Stimulated activated memory B cell treated with anti-CD40 and anti-IgM and Interleukin-4, amounts not matched to agents 10 μg/mL and 1 μg/mL and 100 μg/mL, for 72 hours (primary cell): ENCODE measurements at regions not wholly inside any gene's neighbourhood (a gene's known extent, or its start where the extent isn't known, plus 50 kb on each side); places are given as distances from the start of the nearest gene placed in this dataset.

Source experiments
- ATAC-seq: fragments of 150-1000 bp; cut with Tn5 transposase; 2 replicates; pipeline ENCODE4 v1.10.0; 2021
- H3K27ac Mint-ChIP-seq: one replicate; pipeline ENCODE4 v1.8.0; 2022; ENCODE audit warnings: mild to moderate bottlenecking, mixed read lengths
- H3K27me3 Mint-ChIP-seq: one replicate; pipeline ENCODE4 v1.8.0; 2022; ENCODE audit warnings: mixed read lengths
- H3K36me3 Mint-ChIP-seq: one replicate; pipeline ENCODE4 v1.8.0; 2022; ENCODE audit warnings: mixed read lengths
- H3K4me1 Mint-ChIP-seq: one replicate; pipeline ENCODE4 v1.8.0; 2022; ENCODE audit warnings: mixed read lengths
- H3K4me3 Mint-ChIP-seq: one replicate; pipeline ENCODE4 v1.8.0; 2022; ENCODE audit warnings: mild to moderate bottlenecking, moderate library complexity, mixed read lengths
- H3K9me3 Mint-ChIP-seq: one replicate; pipeline ENCODE4 v1.8.0; 2022; ENCODE audit warnings: mixed read lengths

DNA sequence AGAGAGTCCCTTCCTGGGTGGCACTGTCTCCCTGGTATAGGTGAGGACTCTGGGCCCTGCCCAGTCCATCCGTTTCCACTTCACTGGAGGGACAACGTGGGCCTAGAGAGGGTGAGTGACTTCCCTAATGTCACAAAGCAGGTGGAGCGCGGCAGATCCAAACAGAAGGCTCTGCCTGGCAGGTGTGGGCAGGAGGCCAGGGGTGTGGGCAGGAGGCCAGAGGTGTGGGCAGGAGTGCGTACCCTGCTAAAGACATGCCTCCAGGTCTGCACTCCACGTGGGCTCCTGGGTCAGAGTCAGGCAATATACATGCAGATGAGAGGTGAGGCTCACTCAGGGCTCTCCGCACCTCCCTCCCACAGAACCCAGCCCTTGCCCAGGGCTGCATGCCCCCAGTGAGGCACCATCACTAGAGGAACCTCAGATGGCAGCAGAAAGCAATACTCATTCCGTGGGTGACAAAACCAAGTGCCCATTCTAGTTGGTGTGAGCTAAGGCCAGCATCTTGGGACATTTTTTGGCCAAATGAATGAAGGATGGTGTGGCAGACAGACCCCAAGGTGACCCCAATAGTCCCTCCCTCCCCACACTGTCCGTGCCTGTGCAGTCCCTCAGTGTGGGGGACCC, 271.6 kb upstream of the RTL1 start:
- Mint-ChIP-seq H3K27me3 (no peaks in the 10 kb centered on the region), H3K4me3 (no peak overlapping the region), H3K4me1 (no peaks in the 10 kb centered on the region), H3K36me3 (no peaks in the 10 kb centered on the region), H3K9me3 (peaks cover 4% of the 10 kb centered on the region), H3K27ac (no peak overlapping the region)
- ATAC-seq = no peak

DNA sequence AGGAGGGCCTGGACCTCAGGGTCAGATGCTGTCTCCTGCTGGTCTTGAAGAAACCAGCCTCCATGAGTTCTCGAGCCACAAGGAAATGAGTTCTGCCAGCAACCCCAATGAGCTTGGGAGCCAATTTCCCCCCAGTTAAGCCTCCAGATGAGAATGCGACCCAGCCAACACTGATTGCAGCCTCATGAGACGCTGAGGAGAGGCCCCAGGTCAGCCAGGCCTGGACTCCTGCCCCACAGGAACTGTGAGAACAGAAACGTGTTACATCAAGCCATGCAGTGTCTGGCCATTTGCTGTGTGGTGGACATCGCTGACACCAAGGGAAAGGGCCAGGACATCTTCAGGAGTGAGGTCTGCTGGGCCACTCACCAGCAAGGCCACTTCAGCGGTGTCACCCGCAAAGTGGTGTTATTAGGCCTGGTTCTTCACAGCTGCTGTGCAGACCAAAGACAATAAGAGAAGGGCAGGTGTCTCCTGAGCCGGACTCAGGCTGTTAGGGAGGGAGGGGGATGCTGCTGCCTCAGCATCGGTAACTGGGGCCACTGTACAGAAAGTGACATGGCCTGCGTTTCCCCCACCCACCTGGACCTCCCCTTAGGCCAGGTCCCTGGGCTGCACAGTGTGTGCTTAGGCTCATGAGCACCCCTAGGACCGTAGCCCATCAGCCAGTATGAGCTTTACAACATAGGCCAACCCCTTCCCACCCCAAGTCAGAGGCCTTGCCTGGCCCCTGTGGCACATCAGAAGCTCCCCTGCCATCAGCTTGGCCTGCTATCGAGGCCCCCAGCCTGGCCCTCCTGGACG, 272.4 kb upstream of the RTL1 start:
- H3K4me1 Mint-ChIP-seq = no peaks in the 10 kb centered on the region
- no peak for ATAC-seq
- peaks cover 10% of the 10 kb centered on the region for H3K9me3 Mint-ChIP-seq
- H3K36me3 Mint-ChIP-seq = no peaks in the 10 kb centered on the region
- no peak overlapping the region for H3K4me3 Mint-ChIP-seq
- H3K27me3 Mint-ChIP-seq = no peaks in the 10 kb centered on the region
- H3K27ac Mint-ChIP-seq = no peak overlapping the region

DNA sequence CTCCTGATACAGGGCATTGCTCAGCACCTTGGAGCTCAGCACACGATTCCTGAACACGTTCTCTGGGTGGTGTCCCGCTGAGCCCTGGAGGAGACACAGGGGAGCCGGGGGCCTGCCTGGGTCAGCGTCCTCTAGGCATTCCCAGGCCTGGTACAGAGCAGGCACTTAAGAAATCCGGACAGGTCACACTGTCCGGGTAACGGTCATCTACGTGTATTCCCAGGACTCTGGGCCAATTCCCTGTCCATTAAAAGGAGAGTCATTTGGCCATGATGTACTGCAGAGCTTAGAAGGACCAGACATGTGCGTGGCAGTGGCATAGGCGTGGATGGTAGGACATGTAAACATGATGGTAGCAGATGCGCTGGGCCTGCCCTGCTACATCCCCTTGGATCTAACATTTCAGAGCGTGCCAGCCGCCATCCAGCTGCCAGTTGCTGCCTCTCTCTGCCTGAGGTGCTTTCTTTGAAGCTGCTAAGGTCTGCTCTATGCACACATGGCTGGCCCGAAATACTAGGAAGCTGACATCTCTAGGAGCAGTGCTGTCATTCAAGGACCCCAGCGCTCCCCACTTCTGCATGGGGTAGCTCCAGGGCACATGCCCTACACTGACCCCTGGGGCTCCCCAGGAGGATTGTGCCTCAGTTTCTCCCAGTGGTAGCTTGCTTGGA, 273.1 kb upstream of the RTL1 start:
- no peak overlapping the region for H3K27ac Mint-ChIP-seq
- H3K4me1 Mint-ChIP-seq = no peaks in the 10 kb centered on the region
- peaks cover 10% of the 10 kb centered on the region for H3K9me3 Mint-ChIP-seq
- no peaks in the 10 kb centered on the region for H3K36me3 Mint-ChIP-seq
- no peak for ATAC-seq
- no peak overlapping the region for H3K4me3 Mint-ChIP-seq
- no peaks in the 10 kb centered on the region for H3K27me3 Mint-ChIP-seq

DNA sequence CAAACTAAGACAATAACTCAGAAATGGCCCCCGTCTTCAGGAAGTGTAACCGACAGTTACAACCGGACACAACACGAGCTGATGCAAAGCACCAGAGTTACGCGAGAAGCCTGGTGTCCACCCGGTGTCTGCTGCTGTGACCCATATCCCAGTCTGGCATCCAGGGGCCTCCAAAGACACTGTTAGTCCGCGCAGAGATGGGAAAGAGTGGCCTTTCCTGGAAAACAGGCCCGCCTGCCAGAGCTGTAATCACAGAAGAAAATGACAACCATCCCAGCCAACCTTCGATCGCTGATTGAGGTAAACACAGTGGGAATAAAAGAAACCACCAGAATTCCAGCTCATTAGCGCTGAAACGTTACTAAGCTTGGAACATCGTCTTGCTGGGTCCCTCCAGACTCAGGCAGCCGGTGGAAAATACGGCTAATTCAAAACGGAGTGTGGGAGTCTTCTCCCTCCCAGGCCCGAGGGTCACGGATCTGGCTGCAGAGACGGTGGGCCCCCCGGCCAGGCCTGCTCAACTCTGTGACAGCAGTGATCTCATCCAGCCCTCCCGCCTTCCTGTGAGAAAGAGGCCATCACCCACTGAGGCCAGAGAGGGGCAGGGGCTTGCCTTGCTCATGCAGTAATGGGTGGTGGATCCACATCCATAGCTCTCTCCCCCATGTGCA, 273.9 kb upstream of the RTL1 start:
- no peaks in the 10 kb centered on the region for H3K4me1 Mint-ChIP-seq
- peaks cover 10% of the 10 kb centered on the region for H3K9me3 Mint-ChIP-seq
- H3K27ac Mint-ChIP-seq = no peak overlapping the region
- H3K4me3 Mint-ChIP-seq = no peak overlapping the region
- H3K27me3 Mint-ChIP-seq = no peaks in the 10 kb centered on the region
- ATAC-seq = no peak
- H3K36me3 Mint-ChIP-seq = no peaks in the 10 kb centered on the region

DNA sequence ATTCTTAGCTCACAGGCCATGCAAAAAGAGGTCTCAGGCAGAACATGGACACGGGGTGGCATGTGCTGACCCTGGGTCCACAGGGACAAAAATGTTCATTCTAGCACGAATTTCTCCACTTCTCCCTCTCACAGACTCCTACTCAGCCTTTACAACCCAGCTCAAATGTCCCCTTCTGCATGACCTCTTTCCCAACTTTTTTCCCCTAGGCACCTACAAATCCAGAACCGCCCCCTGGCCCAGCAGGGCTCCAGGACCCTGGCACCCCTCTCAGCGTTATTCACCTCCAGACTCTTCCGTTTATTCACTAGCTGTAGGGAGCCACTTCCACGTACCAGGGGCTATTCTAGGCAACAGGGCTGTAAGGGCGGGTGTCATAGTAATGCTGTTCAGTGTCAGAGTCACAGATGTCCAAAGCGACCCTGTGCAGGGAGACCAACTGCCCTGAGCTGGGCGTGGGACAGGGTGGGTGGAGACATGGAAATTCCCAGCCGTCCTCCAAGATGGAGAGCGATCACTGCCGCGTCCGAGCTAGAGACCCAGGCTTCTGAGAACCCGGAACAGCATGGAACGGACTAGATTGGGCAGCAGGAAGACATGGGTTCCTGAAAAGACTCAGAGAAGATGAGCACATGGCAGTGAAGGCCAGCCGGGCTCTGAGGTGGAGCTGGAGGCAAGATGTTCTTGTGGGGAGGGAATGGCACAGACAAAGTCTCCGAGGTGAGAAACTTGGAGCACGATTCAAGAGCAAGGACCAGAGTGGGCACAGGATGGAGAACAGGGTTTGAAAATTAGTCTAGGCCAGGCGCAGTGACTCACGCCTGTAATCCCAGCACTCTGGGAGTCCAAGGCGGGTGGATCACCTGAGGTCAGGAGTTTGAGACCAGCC, 274.9 kb upstream of the RTL1 start:
- H3K9me3 Mint-ChIP-seq = peaks cover 7% of the 10 kb centered on the region
- no peaks in the 10 kb centered on the region for H3K36me3 Mint-ChIP-seq
- H3K4me1 Mint-ChIP-seq = no peaks in the 10 kb centered on the region

DNA sequence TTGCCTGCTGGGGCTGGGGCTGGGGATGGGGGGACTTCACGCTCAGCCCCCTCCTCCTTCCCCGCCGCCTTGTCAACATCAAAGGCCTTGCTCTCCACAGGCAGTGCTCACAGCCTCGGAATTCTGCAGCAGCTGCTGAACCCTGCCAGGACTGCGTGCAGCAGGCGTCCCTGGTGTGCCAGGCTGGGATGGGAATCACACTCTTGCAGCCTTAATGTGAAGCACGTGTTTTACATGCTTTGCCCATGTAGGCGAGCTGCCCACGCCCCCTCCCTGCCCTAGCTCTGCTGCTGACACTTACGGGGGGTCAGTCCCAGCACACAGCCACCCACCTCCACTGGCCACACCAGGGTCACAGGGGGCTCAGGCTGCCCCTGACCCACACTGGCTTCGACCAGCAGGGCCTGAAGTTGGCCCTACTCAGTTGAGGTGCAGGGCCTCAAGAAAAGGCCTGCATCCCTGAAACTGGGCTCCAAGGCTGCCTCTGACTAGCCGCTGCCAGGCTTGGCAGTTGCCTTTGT, 276.2 kb upstream of the RTL1 start:
- Mint-ChIP-seq H3K36me3 (no peaks in the 10 kb centered on the region), H3K4me3 (no peak overlapping the region), H3K27me3 (no peaks in the 10 kb centered on the region), H3K27ac (no peak overlapping the region), H3K9me3 (peaks cover 7% of the 10 kb centered on the region), H3K4me1 (no peaks in the 10 kb centered on the region)
- ATAC-seq = no peak

More for the DNA sequence above, 274.9 kb upstream of the RTL1 start:
- Mint-ChIP-seq H3K4me3 (no peak overlapping the region), H3K27me3 (no peaks in the 10 kb centered on the region), H3K27ac (no peak overlapping the region)
- no peak for ATAC-seq

DNA sequence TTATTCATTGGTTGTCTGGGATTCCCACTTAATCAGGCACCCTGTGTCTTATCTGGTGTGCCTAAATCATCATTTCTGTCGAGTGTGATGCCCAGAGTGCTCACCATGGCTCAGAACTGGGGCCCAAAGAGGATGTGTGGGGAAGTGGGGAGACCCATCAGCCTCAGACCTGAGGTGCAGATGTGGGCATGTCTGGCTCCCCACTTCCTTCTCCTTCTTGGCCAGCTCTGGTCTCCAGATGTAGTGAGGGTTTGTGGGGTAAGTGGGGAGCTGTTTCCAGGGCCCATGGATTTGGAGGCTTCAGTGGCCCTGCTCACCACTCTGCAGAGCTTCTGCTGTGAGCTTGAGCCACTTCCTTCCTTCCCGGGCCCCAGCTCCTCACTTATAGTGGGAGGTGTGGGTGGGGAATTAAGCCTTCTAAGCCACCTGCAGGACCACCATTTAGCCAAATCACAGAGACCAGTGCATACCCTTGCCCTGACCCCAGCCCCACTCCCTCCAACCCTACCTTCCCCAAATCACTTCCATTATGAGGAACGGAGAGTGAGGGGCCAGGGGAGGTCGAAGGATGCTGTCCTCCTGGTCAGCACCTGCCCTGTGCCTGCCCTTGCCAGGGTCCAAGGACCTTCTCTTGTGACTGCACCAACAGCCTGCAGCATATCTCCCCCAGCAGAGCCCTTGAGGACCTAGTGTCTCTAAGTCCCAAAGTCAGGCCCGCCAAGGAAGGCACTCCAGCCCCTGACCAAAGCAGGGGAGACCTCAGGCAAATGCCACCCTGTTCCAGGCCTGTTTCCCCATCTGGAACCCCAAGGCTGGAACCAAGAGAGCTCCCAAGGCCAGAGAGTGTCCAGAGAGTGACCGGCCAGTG, 278.2 kb upstream of the RTL1 start:
- Mint-ChIP-seq H3K4me3 (no peak overlapping the region), H3K9me3 (peaks cover 7% of the 10 kb centered on the region), H3K27ac (no peak overlapping the region), H3K27me3 (no peaks in the 10 kb centered on the region), H3K4me1 (no peaks in the 10 kb centered on the region), H3K36me3 (no peaks in the 10 kb centered on the region)
- no peak for ATAC-seq

DNA sequence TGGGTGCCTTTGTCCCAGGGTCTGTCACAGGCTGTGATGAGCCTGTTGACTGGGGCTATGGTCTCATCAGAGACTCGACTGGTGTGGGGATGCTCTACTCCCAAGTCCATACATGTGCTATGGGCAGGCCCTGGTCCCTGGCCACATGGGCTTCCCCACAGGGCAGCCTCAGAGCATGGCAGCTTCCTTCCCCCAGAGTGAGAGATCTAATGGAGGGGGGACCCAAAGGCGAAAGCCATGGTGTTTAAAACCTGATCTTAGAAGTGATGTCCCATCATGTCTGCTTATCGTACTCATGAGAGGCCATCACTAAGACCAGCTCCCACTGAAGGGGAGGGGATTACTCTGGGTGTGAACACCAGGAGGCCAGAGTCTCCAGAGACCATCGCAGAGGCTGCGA, 279.0 kb upstream of the RTL1 start:
- Mint-ChIP-seq H3K27ac (no peak overlapping the region), H3K27me3 (no peaks in the 10 kb centered on the region), H3K9me3 (peaks cover 7% of the 10 kb centered on the region), H3K4me1 (no peaks in the 10 kb centered on the region), H3K4me3 (no peak overlapping the region), H3K36me3 (no peaks in the 10 kb centered on the region)
- no peak for ATAC-seq

DNA sequence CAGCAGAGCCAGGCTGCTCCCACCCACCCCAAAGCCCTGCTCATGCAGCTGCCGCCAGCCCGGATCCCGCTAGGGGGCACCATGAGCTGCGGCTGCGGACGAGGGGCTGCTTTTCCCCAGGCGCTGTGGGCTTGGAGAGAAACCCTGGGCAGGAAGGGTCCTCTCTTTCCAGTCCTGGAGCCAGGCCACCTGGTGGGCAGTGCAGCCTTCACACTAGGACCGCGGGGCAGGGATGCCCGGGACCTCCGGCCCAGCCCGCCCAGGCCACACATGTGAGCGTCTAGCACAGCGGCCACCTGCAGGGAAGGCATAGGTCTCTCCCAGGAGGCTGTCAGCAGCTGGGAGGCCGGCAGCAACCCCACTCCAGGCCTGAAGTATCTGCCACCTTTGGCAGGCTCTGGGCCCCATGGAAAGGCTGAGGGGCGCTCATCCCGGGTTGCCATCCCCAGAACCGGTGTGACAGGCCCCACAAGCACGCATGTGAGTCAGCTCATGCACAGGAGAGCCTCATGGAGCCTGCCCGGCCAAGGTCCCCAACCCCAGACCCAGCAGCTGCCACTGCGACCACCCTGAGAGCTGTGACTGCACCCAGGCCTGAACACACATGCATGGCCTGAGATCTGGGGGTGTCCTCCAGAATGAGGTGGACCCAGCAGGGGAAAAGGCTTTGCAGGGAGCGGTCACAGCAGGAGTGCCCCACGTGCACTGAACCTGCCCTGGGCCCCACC, 280.0 kb upstream of the RTL1 start:
- H3K9me3 Mint-ChIP-seq = peaks cover 7% of the 10 kb centered on the region
- no peaks in the 10 kb centered on the region for H3K36me3 Mint-ChIP-seq
- no peak overlapping the region for H3K27ac Mint-ChIP-seq
- ATAC-seq = no peak
- H3K4me3 Mint-ChIP-seq = no peak overlapping the region
- no peaks in the 10 kb centered on the region for H3K4me1 Mint-ChIP-seq
- H3K27me3 Mint-ChIP-seq = no peaks in the 10 kb centered on the region

DNA sequence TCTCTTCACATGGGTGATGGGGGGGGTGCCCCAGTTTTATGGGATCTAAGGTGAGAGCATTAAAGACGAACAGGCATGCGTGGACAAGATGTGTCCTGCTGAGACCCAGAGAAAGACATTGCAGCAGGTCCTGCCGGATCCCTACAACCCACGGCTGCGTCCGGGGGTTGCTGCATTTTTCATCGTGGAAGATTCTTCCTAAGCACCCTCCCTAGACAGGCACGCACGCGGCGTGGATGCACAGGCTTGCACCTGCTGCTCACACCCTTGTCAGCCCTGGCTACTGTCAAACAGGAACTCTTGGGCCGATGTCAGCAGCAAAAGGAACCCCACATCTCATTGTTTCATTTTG, 280.6 kb upstream of the RTL1 start:
- no peaks in the 10 kb centered on the region for H3K36me3 Mint-ChIP-seq
- no peaks in the 10 kb centered on the region for H3K27me3 Mint-ChIP-seq
- H3K4me1 Mint-ChIP-seq = no peaks in the 10 kb centered on the region
- H3K4me3 Mint-ChIP-seq = no peak overlapping the region
- H3K27ac Mint-ChIP-seq = no peak overlapping the region
- H3K9me3 Mint-ChIP-seq = peaks cover 7% of the 10 kb centered on the region
- no peak for ATAC-seq

DNA sequence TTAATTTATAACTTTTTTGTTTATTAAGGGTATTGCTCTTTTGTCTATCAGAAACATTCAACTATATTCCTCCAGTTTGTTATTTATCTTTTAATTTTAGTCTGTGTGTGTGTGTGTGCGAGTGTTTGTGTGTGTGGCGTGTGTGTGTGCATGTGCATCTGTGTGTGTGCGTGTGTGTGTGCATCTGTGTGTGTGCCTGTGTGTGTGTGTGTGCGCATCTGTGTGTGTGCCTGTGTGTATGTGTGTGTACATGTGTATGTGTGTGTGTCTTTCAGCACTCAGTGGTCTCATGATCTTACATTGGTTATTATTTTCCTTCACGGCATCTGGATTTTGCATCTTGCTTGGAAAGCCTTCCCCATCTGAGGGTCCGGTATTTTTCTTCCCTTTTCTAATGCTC, 281.1 kb upstream of the RTL1 start:
- no peak for ATAC-seq
- Mint-ChIP-seq H3K4me3 (no peak overlapping the region), H3K36me3 (no peaks in the 10 kb centered on the region), H3K27me3 (no peaks in the 10 kb centered on the region), H3K9me3 (peaks cover 9% of the 10 kb centered on the region), H3K27ac (no peak overlapping the region), H3K4me1 (no peaks in the 10 kb centered on the region)

DNA sequence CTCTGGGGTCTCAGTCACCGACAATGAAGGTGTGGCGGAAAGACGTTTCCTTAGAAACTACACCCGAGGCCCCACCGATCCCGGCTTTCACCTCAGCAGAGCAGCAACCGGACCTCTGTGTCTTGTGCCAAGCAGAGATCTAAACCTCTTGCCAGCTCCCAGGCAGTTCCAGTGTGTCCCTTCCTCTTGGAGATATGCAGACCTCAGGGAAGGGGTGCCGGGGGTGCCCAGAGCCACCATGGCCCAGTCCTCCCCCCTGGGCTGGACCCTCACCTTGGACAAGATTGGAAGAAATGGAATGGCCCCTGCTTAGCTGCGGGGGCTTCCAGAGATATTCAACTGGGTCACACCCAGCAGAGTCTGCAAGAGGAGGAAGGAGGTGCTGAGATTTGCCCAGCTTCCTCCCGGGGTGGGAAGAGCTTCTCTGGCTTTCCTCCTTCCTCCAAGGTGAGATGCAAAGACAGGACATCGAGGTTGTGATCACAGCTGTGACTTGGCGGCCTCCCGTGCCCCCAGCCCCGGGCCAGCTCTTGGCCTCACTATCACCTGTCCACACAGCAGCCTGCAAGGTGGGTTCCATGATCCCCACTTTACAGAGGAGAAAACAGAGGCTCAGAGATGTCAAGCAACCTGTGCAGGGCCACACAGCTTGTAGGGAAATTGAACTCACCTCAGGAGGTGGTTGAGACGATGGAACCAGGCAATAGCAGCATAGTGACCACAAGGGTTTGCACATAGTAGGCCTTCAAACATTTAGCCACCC, 281.7 kb upstream of the RTL1 start:
- ATAC-seq = no peak
- no peak overlapping the region for H3K4me3 Mint-ChIP-seq
- H3K4me1 Mint-ChIP-seq = no peaks in the 10 kb centered on the region
- no peaks in the 10 kb centered on the region for H3K36me3 Mint-ChIP-seq
- H3K27me3 Mint-ChIP-seq = no peaks in the 10 kb centered on the region
- peaks cover 13% of the 10 kb centered on the region for H3K9me3 Mint-ChIP-seq
- H3K27ac Mint-ChIP-seq = no peak overlapping the region

DNA sequence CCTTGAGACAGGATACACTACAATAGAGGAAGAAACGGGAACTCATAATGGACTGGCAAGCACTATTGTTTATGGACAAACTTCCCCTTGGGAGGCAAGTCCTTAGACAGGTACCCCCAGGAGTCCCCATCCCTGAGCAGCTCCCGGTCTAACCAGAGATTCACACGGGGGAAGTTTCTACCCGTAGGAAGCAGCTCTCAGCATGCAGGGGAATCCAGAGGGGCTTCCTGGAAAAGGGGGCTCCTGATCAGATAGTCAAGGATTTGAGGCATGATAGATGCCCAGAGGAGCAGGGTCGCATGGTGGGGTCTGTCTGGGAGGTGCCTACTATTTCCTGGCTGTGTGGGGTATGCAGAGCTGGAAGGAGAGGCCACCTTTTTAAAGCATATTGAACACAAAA, 282.4 kb upstream of the RTL1 start:
- Mint-ChIP-seq H3K9me3 (peaks cover 9% of the 10 kb centered on the region), H3K27ac (no peak overlapping the region), H3K27me3 (no peaks in the 10 kb centered on the region), H3K36me3 (no peaks in the 10 kb centered on the region), H3K4me1 (no peaks in the 10 kb centered on the region), H3K4me3 (no peak overlapping the region)
- ATAC-seq = no peak
